Ectodermal cell (in vitro differentiated cells): ENCODE measurements at regions not wholly inside any gene's neighbourhood (a gene's known extent, or its start where the extent isn't known, plus 50 kb on each side); places are given as distances from the start of the nearest gene placed in this dataset.

Experiments used
- H3K27ac ChIP-seq: 2 replicates; pipeline ENCODE4 v1.7.0; 2013; ENCODE audit warnings: mild to moderate bottlenecking, low read depth, low read length; ENCODE audit not compliant: insufficient read depth, poor library complexity, severe bottlenecking
- H3K27me3 ChIP-seq: 2 replicates; pipeline ENCODE4 v1.7.0; 2013; ENCODE audit warnings: mild to moderate bottlenecking, low read length; ENCODE audit not compliant: insufficient read depth, control insufficient read depth, poor library complexity, severe bottlenecking
- H3K36me3 ChIP-seq: one replicate; pipeline ENCODE4 v1.7.0; 2013; ENCODE audit warnings: low read length; ENCODE audit not compliant: control insufficient read depth, insufficient read depth
- H3K4me1 ChIP-seq: one replicate; pipeline ENCODE4 v1.7.0; 2013; ENCODE audit warnings: low read length; ENCODE audit not compliant: control insufficient read depth, insufficient read depth
- H3K4me3 ChIP-seq: 2 replicates; pipeline ENCODE4 v1.7.0; 2013; ENCODE audit warnings: low read depth, low read length, control low read depth; ENCODE audit not compliant: insufficient read depth
- H3K9me3 ChIP-seq: 2 replicates; pipeline ENCODE4 v1.7.0; 2013; ENCODE audit warnings: mild to moderate bottlenecking, low read length, moderate library complexity; ENCODE audit not compliant: control insufficient read depth
- WGBS, 2 experiments: methylation state at CpG; one replicate each; pipeline ENCODE4 v1.1.7; 2013; ENCODE audit warnings: missing lambda C conversion rate in 2 of 2; 5-methylcytosine and 5-hydroxymethylcytosine counted together

- H3K27me3 ChIP-seq = no peaks in the 10 kb centered on the region
- no peaks in the 10 kb centered on the region for H3K36me3 ChIP-seq
- H3K4me3 ChIP-seq = no peak overlapping the region
Observed at GRCh38 chr18:34542625-34543024, 167.5 kb upstream of the DTNA start.

GRCh38 chr18:34543356-34543755 lies 166.7 kb upstream of the DTNA start:
- Histone ChIP-seq H3K4me3 (no peak overlapping the region), H3K4me1 (no peaks in the 10 kb centered on the region), H3K36me3 (no peaks in the 10 kb centered on the region), H3K9me3 (no peaks in the 10 kb centered on the region), H3K27me3 (no peaks in the 10 kb centered on the region), H3K27ac (no peak overlapping the region)
- 100% methylated on average over 1 of the region's 1 CpG; no CpG with 5 or more reads in 1 of the 2 experiments for WGBS, 2 experiments

More at GRCh38 chr18:34542625-34543024, 167.5 kb upstream of the DTNA start:
- Histone ChIP-seq H3K4me1 (no peaks in the 10 kb centered on the region), H3K27ac (no peak overlapping the region), H3K9me3 (no peaks in the 10 kb centered on the region)

- Histone ChIP-seq H3K4me3 (no peak overlapping the region), H3K36me3 (no peaks in the 10 kb centered on the region), H3K27ac (no peak overlapping the region), H3K9me3 (no peaks in the 10 kb centered on the region), H3K4me1 (peaks cover 2% of the 10 kb centered on the region), H3K27me3 (no peaks in the 10 kb centered on the region)
- 83% methylated on average over 1 of the region's 1 CpG for WGBS, 2 experiments
Observed at GRCh38 chr18:34543945-34544344, 166.2 kb upstream of the DTNA start.

GRCh38 chr18:34544930-34545329 lies 165.2 kb upstream of the DTNA start:
- H3K4me3 ChIP-seq = no peak overlapping the region
- H3K27me3 ChIP-seq = no peaks in the 10 kb centered on the region
- no peak overlapping the region for H3K27ac ChIP-seq
- H3K4me1 ChIP-seq = peaks cover 4% of the 10 kb centered on the region
- WGBS, 2 experiments = 93 to 98% methylated on average over 3 of the region's 3 CpGs
- no peaks in the 10 kb centered on the region for H3K9me3 ChIP-seq
- no peaks in the 10 kb centered on the region for H3K36me3 ChIP-seq

- no peaks in the 10 kb centered on the region for H3K36me3 ChIP-seq
- WGBS, 2 experiments = 100% methylated on average over 1 of the region's 2 CpGs
- H3K27me3 ChIP-seq = no peaks in the 10 kb centered on the region
- no peaks in the 10 kb centered on the region for H3K9me3 ChIP-seq
- H3K4me1 ChIP-seq = peaks cover 4% of the 10 kb centered on the region
- no peak overlapping the region for H3K4me3 ChIP-seq
- H3K27ac ChIP-seq = no peak overlapping the region
Observed at GRCh38 chr18:34548120-34548972, 161.8 kb upstream of the DTNA start.

- 64% methylated on average over 2 of the region's 2 CpGs; no CpG with 5 or more reads in 1 of the 2 experiments for WGBS, 2 experiments
- Histone ChIP-seq H3K27me3 (no peaks in the 10 kb centered on the region), H3K4me1 (peaks cover 4% of the 10 kb centered on the region), H3K27ac (no peak overlapping the region), H3K4me3 (no peak overlapping the region), H3K9me3 (no peaks in the 10 kb centered on the region), H3K36me3 (no peaks in the 10 kb centered on the region)
Observed at GRCh38 chr18:34548973-34549294, 161.2 kb upstream of the DTNA start.

- Histone ChIP-seq H3K4me1 (peaks cover 4% of the 10 kb centered on the region), H3K27ac (no peak overlapping the region), H3K9me3 (no peaks in the 10 kb centered on the region), H3K36me3 (no peaks in the 10 kb centered on the region), H3K27me3 (no peaks in the 10 kb centered on the region), H3K4me3 (no peak overlapping the region)
Observed at GRCh38 chr18:34549367-34549766, 160.7 kb upstream of the DTNA start.

- Histone ChIP-seq H3K4me1 (peaks cover 4% of the 10 kb centered on the region), H3K27me3 (no peaks in the 10 kb centered on the region), H3K9me3 (no peaks in the 10 kb centered on the region), H3K27ac (no peak overlapping the region), H3K4me3 (no peak overlapping the region), H3K36me3 (no peaks in the 10 kb centered on the region)
- WGBS, 2 experiments = 91 to 100% methylated on average over 1 to 4 of the region's 4 CpGs
Observed at GRCh38 chr18:34550156-34550555, 159.9 kb upstream of the DTNA start.

- no peak overlapping the region for H3K4me3 ChIP-seq
- H3K27ac ChIP-seq = no peak overlapping the region
- H3K4me1 ChIP-seq = peaks cover 4% of the 10 kb centered on the region
- no peaks in the 10 kb centered on the region for H3K9me3 ChIP-seq
- WGBS, 2 experiments = 91 to 100% methylated on average over 1 of the region's 1 CpG
- H3K27me3 ChIP-seq = no peaks in the 10 kb centered on the region
- no peaks in the 10 kb centered on the region for H3K36me3 ChIP-seq
Observed at GRCh38 chr18:34550902-34551301, 159.2 kb upstream of the DTNA start.

GRCh38 chr18:34551824-34552223 lies 158.3 kb upstream of the DTNA start:
- Histone ChIP-seq H3K4me3 (no peak overlapping the region), H3K4me1 (peaks cover 4% of the 10 kb centered on the region), H3K36me3 (no peaks in the 10 kb centered on the region), H3K27me3 (no peaks in the 10 kb centered on the region), H3K27ac (no peak overlapping the region), H3K9me3 (no peaks in the 10 kb centered on the region)
- 92 to 96% methylated on average over 1 to 2 of the region's 2 CpGs for WGBS, 2 experiments
